Psoas muscle (tissue), 7 donors: ENCODE measurements at regions not wholly inside any gene's neighbourhood (a gene's known extent, or its start where the extent isn't known, plus 50 kb on each side); places are given as distances from the start of the nearest gene placed in this dataset.
"Not testable (repeated sequence)": the region's sequence is repeated elsewhere in the genome, so short reads cannot be mapped to it uniquely, and the experiment has no call there.

Experiments
- ATAC-seq, 4 donors: fragments of 200-7000 bp; cut with Tn5 transposase; one replicate each; pipeline ENCODE4 v1.9.1; 2020; ENCODE audit warnings: moderate library complexity in 3 of 4, mild to moderate bottlenecking in 2 of 4
- DNase-seq, 2 donors: peaks; one replicate each; pipeline ENCODE4 v3.0.0-alpha.2; 2020
- H3K27ac ChIP-seq: fragments of 200-600 bp; one replicate; pipeline ENCODE4 v1.8.0; 2022
- H3K27me3 ChIP-seq, 3 donors: fragments of 200-600 bp in 1 of 3; one replicate each; pipeline versions ENCODE4 v1.6.1 to v1.8.0; 2013 to 2022; ENCODE audit warnings: low read length in 2 of 3, mild to moderate bottlenecking in 2 of 3, moderate library complexity in 1 of 3; ENCODE audit not compliant: insufficient read depth in 3 of 3
- H3K36me3 ChIP-seq, 2 donors: fragments of 200-600 bp in 1 of 2; one replicate each; pipeline versions ENCODE4 v1.6.1 to v1.8.0; 2013 to 2022; ENCODE audit warnings: low read depth in 1 of 2, mild to moderate bottlenecking in 1 of 2, moderate library complexity in 1 of 2; ENCODE audit not compliant: insufficient read depth in 1 of 2
- H3K4me1 ChIP-seq: fragments of 200-600 bp; one replicate; pipeline ENCODE4 v1.8.0; 2022
- H3K4me3 ChIP-seq: fragments of 200-600 bp; one replicate; pipeline ENCODE4 v1.8.0; 2022; ENCODE audit warnings: mild to moderate bottlenecking
- H3K9me3 ChIP-seq: fragments of 200-600 bp; one replicate; pipeline ENCODE4 v1.8.0; 2022
- CTCF ChIP-seq: fragments of 200-600 bp; IDR thresholded peaks from one replicate; pipeline ENCODE4 v1.8.0; 2022; ENCODE audit warnings: antibody characterized with exemption
- WGBS, 3 donors: extraction: QIAGEN DNeasy Blood & Tissue Kit; methylation state at CpG; one replicate each; pipeline versions ENCODE4 v1.1.6 to v1.1.7; 2013; 5-methylcytosine and 5-hydroxymethylcytosine counted together
- intact Hi-C, 2 donors: fragments of 100-400 bp; cut with DNase I; formaldehyde crosslinking; loops; one replicate each; pipeline versions ENCODE4 v1.11.0 to v1.14.2; 2022
- donor health status: healthy with polysubstance abuse.
- donor health status: DM: no; HTN: no; CAD: no; lungs with moderate emphysema.
- donor health status: Bipolar disorder and iron deficiency.
- donor health status: healthy.
- donor health status: DM: yes; HTN: yes; CAD: no.
- donor health status: DM: no; HTN: no; CAD: no.
- donor health status: DM: yes; HTN: yes; CAD: no.

- H3K27ac ChIP-seq, H3K4me3 ChIP-seq, H3K36me3 ChIP-seq, H3K4me1 ChIP-seq, H3K9me3 ChIP-seq, H3K27me3 ChIP-seq, intact Hi-C loops, ATAC-seq: not testable (repeated sequence)
- DNase-seq: peak in 1 of 2 donors; percentile 32
- 83 to 90% (median 84%) methylated on average over 6 to 10 of the region's 10 CpGs for WGBS, 3 donors
These were observed 304.6 kb downstream of the CCDC74A start for GRCh38 chr2:131832209-131832780.

GRCh38 chr2:131832917-131833316, 305.2 kb downstream of the CCDC74A start:
- H3K27ac ChIP-seq, DNase-seq, H3K27me3 ChIP-seq, H3K36me3 ChIP-seq, H3K9me3 ChIP-seq, H3K4me3 ChIP-seq, intact Hi-C loops, H3K4me1 ChIP-seq, ATAC-seq: not testable (repeated sequence)
- 28 to 40% (median 36%) methylated on average over 1 to 4 of the region's 4 CpGs for WGBS, 3 donors

- intact Hi-C loops, ATAC-seq, H3K9me3 ChIP-seq, H3K4me3 ChIP-seq, H3K27me3 ChIP-seq, H3K4me1 ChIP-seq, DNase-seq, H3K27ac ChIP-seq, H3K36me3 ChIP-seq: not testable (repeated sequence)
- 65 to 68% (median 65%) methylated on average over 23 to 24 of the region's 24 CpGs for WGBS, 3 donors
These were observed 305.9 kb downstream of the CCDC74A start for GRCh38 chr2:131833367-131834202.

GRCh38 chr2:131834203-131835020, 306.7 kb downstream of the CCDC74A start:
- H3K4me1 ChIP-seq, H3K27me3 ChIP-seq, intact Hi-C loops, H3K27ac ChIP-seq, H3K9me3 ChIP-seq, ATAC-seq, H3K4me3 ChIP-seq, H3K36me3 ChIP-seq: not testable (repeated sequence)
- DNase-seq: peak in 1 of 2 donors; percentile 42
- WGBS, 3 donors: 86 to 88% (median 87%) methylated on average over 31 of the region's 31 CpGs

- H3K4me1 ChIP-seq, H3K36me3 ChIP-seq, H3K4me3 ChIP-seq, intact Hi-C loops, H3K9me3 ChIP-seq, H3K27ac ChIP-seq, ATAC-seq, H3K27me3 ChIP-seq: not testable (repeated sequence)
- WGBS, 3 donors: 77 to 80% (median 77%) methylated on average over 9 of the region's 9 CpGs
- peak in 1 of 2 donors; percentile 39 for DNase-seq
These were observed 307.3 kb downstream of the CCDC74A start for GRCh38 chr2:131835022-131835421.

- TF ChIP-seq CTCF: no peak
- DNase-seq (no peak), ATAC-seq (no peak)
These were observed 308.0 kb downstream of the CCDC74A start for GRCh38 chr2:131835621-131836091.

GRCh38 chr2:131836116-131836515, 308.4 kb downstream of the CCDC74A start:
- H3K9me3 ChIP-seq, H3K36me3 ChIP-seq, H3K27me3 ChIP-seq, H3K4me1 ChIP-seq, DNase-seq, H3K4me3 ChIP-seq, ATAC-seq, intact Hi-C loops, H3K27ac ChIP-seq: not testable (repeated sequence)
- WGBS, 3 donors: 81 to 90% (median 81%) methylated on average over 8 to 11 of the region's 11 CpGs

More at GRCh38 chr2:131835621-131836091, 308.0 kb downstream of the CCDC74A start:
- no peak overlapping the region for H3K4me3 ChIP-seq
- intact Hi-C loops: no loop called here
- WGBS, 3 donors: 81 to 88% (median 86%) methylated on average over 21 to 24 of the region's 24 CpGs
- H3K9me3 ChIP-seq: no peaks in the 10 kb centered on the region
- no peaks in the 10 kb centered on the region for H3K4me1 ChIP-seq
- H3K27me3 ChIP-seq: peaks cover 0 to 7% (median 3%) of the 10 kb centered on the region in 3 donors
- no peaks in the 10 kb centered on the region for H3K36me3 ChIP-seq
- no peak overlapping the region for H3K27ac ChIP-seq

GRCh38 chr2:131844044-131844443, 316.4 kb downstream of the CCDC74A start:
- H3K4me3 ChIP-seq, intact Hi-C loops, H3K4me1 ChIP-seq, H3K27ac ChIP-seq, DNase-seq, H3K27me3 ChIP-seq, ATAC-seq, H3K9me3 ChIP-seq, H3K36me3 ChIP-seq: not testable (repeated sequence)
- 43 to 62% (median 53%) methylated on average over 2 of the region's 2 CpGs for WGBS, 3 donors

- H3K9me3 ChIP-seq, H3K27me3 ChIP-seq, H3K36me3 ChIP-seq, H3K4me3 ChIP-seq, ATAC-seq, intact Hi-C loops, DNase-seq, H3K27ac ChIP-seq, H3K4me1 ChIP-seq: not testable (repeated sequence)
- 33 to 56% (median 53%) methylated on average over 1 of the region's 1 CpG for WGBS, 3 donors
These were observed 305.6 kb downstream of the ANKRD30BL start for GRCh38 chr2:131856202-131856601.
